ENCODE measurements at regions not wholly inside any gene's neighbourhood (a gene's known extent, or its start where the extent isn't known, plus 50 kb on each side); places are given as distances from the start of the nearest gene placed in this dataset.

GRCh38 chr4:173797296-173797695, 267.3 kb upstream of the HAND2 start:
- TF ChIP-seq POLR2A (IDR thresholded peaks at IDR 0.05; ENCODE audit: borderline replicate concordance, extremely low read depth, insufficient read depth, insufficient read length) (no peak), CEBPB (IDR thresholded peaks at IDR 0.05; ENCODE audit: low read depth) (no peak), CTCF (IDR thresholded peaks at IDR 0.05 in 2 of 3, conservative IDR thresholded peaks at IDR 0.05 in 1 of 3; ENCODE audit: borderline replicate concordance in 1 of 3, insufficient read depth in 1 of 3, low read depth in 2 of 3, low read length in 2 of 3) (no peak), MAX (IDR thresholded peaks at IDR 0.05) (no peak), POLR2AphosphoS5 (IDR thresholded peaks at IDR 0.05; ENCODE audit: low read depth, low read length) (no peak), TCF7L2 (IDR thresholded peaks at IDR 0.05; ENCODE audit: borderline replicate concordance, extremely low read depth, insufficient read depth, insufficient read length) (no peak), ZFX (IDR thresholded peaks at IDR 0.05) (no peak), EZH2 (IDR thresholded peaks at IDR 0.05) (no peak), RAD21 (IDR thresholded peaks at IDR 0.05; ENCODE audit: low read depth) (no peak), SIN3A (IDR thresholded peaks at IDR 0.05; ENCODE audit: low read depth) (no peak)
